NCI-H2196 (cell line): ENCODE measurements at regions not wholly inside any gene's neighbourhood (a gene's known extent, or its start where the extent isn't known, plus 50 kb on each side); places are given as distances from the start of the nearest gene placed in this dataset.
"Not testable (repeated sequence)": the region's sequence is repeated elsewhere in the genome, so short reads cannot be mapped to it uniquely, and the experiment has no call there.

Source experiments
- DNase-seq: peaks from one replicate; lab custom pipeline; 2025; ENCODE audit not compliant: unreplicated experiment; lab: John Stamatoyannopoulos, UW

- DNase-seq, result no peak
These were observed 103.5 kb upstream of the SIMC1 start for GRCh38 chr5:176134529-176135223.

- DNase-seq, result not testable (repeated sequence)
These were observed 98.1 kb upstream of the SIMC1 start for GRCh38 chr5:176140138-176140537.

- peak; percentile 49 for DNase-seq
These were observed 93.7 kb upstream of the SIMC1 start for GRCh38 chr5:176144508-176144907.

- not testable (repeated sequence) for DNase-seq
These were observed 88.3 kb upstream of the SIMC1 start for GRCh38 chr5:176149948-176150347.

GRCh38 chr5:176151281-176151680 lies 86.9 kb upstream of the SIMC1 start:
- DNase-seq, result no peak

GRCh38 chr5:176152191-176152929 lies 85.9 kb upstream of the SIMC1 start:
- DNase-seq, result no peak

GRCh38 chr5:176152930-176153311 lies 85.3 kb upstream of the SIMC1 start:
- no peak for DNase-seq

GRCh38 chr5:176153741-176154140 lies 84.5 kb upstream of the SIMC1 start:
- DNase-seq, result no peak

- DNase-seq, result no peak
These were observed 83.4 kb upstream of the SIMC1 start for GRCh38 chr5:176154821-176155220.

GRCh38 chr5:176155922-176156359 lies 82.3 kb upstream of the SIMC1 start:
- DNase-seq, result no peak

- DNase-seq, result no peak
These were observed 80.6 kb upstream of the SIMC1 start for GRCh38 chr5:176157656-176158055.

- no peak for DNase-seq
These were observed 76.8 kb upstream of the SIMC1 start for GRCh38 chr5:176161431-176161830.

- DNase-seq, result no peak
These were observed 76.0 kb upstream of the SIMC1 start for GRCh38 chr5:176162198-176162597.

- no peak for DNase-seq
These were observed 75.3 kb upstream of the SIMC1 start for GRCh38 chr5:176162888-176163287.

GRCh38 chr5:176166427-176166826 lies 71.8 kb upstream of the SIMC1 start:
- DNase-seq, result no peak

- DNase-seq, result no peak
These were observed 70.4 kb upstream of the SIMC1 start for GRCh38 chr5:176167800-176168199.

- no peak for DNase-seq
These were observed 68.7 kb upstream of the SIMC1 start for GRCh38 chr5:176169393-176170063.

GRCh38 chr5:176170084-176170483 lies 68.1 kb upstream of the SIMC1 start:
- DNase-seq, result no peak

GRCh38 chr5:176171171-176171760 lies 67.0 kb upstream of the SIMC1 start:
- no peak for DNase-seq

GRCh38 chr5:176172246-176172645 lies 66.0 kb upstream of the SIMC1 start:
- DNase-seq, result no peak

GRCh38 chr5:176173647-176174046 lies 64.6 kb upstream of the SIMC1 start:
- DNase-seq, result no peak
